Hepatocyte (in vitro differentiated cells): ENCODE measurements at regions not wholly inside any gene's neighbourhood (a gene's known extent, or its start where the extent isn't known, plus 50 kb on each side); places are given as distances from the start of the nearest gene placed in this dataset.

Experiments used
- EZH2 ChIP-seq: fragments of 200-600 bp; sonication (generic); IDR thresholded peaks from 2 replicates; pipeline ENCODE4 v1.6.1; 2016; ENCODE audit warnings: antibody characterized with exemption, mild to moderate bottlenecking, borderline replicate concordance
- TF ChIP-seq, protein P1 (sequence below): fragments of 200-600 bp; sonication (generic); IDR thresholded peaks from 2 replicates; pipeline ENCODE4 v1.5.1; 2016; ENCODE audit warnings: antibody characterized with exemption, mild to moderate bottlenecking; ENCODE audit not compliant: poor library complexity

DNA sequence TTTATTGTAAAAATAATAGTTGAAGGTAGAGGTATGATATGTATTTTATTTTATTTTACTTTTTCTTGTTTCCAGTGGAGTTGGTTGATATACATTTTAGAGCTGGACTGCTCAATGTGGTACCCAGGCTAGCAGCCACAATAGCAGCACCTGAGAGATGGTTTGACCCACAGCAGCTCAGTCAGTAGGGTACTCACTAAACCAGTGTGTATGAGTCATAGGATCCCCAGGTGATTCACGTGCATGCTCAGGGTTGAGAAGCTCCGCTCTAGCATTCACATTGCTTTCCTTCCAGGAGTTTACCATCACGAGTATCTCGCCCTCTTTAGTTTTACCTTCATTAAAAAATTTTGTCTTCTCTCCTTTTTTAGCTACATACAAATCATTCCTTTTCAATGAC lies 96.0 kb upstream of the PAXBP1 start:
- TF ChIP-seq, protein P1, sequence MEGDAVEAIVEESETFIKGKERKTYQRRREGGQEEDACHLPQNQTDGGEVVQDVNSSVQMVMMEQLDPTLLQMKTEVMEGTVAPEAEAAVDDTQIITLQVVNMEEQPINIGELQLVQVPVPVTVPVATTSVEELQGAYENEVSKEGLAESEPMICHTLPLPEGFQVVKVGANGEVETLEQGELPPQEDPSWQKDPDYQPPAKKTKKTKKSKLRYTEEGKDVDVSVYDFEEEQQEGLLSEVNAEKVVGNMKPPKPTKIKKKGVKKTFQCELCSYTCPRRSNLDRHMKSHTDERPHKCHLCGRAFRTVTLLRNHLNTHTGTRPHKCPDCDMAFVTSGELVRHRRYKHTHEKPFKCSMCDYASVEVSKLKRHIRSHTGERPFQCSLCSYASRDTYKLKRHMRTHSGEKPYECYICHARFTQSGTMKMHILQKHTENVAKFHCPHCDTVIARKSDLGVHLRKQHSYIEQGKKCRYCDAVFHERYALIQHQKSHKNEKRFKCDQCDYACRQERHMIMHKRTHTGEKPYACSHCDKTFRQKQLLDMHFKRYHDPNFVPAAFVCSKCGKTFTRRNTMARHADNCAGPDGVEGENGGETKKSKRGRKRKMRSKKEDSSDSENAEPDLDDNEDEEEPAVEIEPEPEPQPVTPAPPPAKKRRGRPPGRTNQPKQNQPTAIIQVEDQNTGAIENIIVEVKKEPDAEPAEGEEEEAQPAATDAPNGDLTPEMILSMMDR, result no peak
- TF ChIP-seq EZH2, result no peak
